ENCODE measurements at regions not wholly inside any gene's neighbourhood (a gene's known extent, or its start where the extent isn't known, plus 50 kb on each side); places are given as distances from the start of the nearest gene placed in this dataset.

DNA sequence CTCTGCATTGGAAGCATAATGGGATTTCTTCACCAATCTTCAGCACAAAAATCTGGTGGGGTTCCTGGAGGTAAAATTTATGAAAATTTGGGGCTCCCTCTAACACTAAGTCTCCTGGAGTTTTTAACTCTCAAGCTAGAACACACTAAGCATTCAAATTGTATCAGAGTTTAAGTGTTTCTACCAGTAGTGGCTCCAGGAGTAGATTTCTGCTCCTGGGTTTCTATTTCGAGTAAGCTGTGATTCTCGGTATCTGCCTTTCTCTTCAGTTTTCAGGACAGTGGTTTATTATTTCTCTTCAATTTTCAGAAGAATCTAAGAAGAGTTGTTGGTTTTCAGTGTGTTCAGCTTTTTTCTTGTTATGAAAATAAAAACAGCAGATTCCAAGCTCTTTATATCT lies 566.4 kb upstream of the KCND2 start:
- TF ChIP-seq POLR2AphosphoS5 (IDR thresholded peaks at IDR 0.05) (no peak), POLR2A (IDR thresholded peaks at IDR 0.05) (no peak)
- TF ChIP-seq, protein P1, sequence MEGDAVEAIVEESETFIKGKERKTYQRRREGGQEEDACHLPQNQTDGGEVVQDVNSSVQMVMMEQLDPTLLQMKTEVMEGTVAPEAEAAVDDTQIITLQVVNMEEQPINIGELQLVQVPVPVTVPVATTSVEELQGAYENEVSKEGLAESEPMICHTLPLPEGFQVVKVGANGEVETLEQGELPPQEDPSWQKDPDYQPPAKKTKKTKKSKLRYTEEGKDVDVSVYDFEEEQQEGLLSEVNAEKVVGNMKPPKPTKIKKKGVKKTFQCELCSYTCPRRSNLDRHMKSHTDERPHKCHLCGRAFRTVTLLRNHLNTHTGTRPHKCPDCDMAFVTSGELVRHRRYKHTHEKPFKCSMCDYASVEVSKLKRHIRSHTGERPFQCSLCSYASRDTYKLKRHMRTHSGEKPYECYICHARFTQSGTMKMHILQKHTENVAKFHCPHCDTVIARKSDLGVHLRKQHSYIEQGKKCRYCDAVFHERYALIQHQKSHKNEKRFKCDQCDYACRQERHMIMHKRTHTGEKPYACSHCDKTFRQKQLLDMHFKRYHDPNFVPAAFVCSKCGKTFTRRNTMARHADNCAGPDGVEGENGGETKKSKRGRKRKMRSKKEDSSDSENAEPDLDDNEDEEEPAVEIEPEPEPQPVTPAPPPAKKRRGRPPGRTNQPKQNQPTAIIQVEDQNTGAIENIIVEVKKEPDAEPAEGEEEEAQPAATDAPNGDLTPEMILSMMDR (IDR thresholded peaks at IDR 0.05), result no peak

Measured in breast epithelium (tissue), 3 donors.